Thymus (tissue), 11 donors: ENCODE measurements at regions not wholly inside any gene's neighbourhood (a gene's known extent, or its start where the extent isn't known, plus 50 kb on each side); places are given as distances from the start of the nearest gene placed in this dataset.
A peak's percentile ranks its signal among the peaks of the same experiment; 100 is the strongest.
"Not testable (repeated sequence)": the region's sequence is repeated elsewhere in the genome, so short reads cannot be mapped to it uniquely, and the experiment has no call there.

Source experiments
- DNase-seq, 9 donors: peaks; one replicate each; pipeline ENCODE4 v3.0.0-alpha.2; 2013; ENCODE audit warnings: low spot score in 9 of 9, low read depth in 6 of 9, missing footprints in 1 of 9
- H3K27ac ChIP-seq, 2 donors: one replicate each; pipeline ENCODE4 v1.5.1; 2013; ENCODE audit warnings: control low read depth in 1 of 2, low read depth in 1 of 2, low read length in 1 of 2, mild to moderate bottlenecking in 1 of 2, moderate library complexity in 1 of 2
- H3K27me3 ChIP-seq, 2 donors: one replicate each; pipeline ENCODE4 v1.5.1; 2013; ENCODE audit warnings: low read length in 1 of 2; ENCODE audit not compliant: control insufficient read depth in 2 of 2, insufficient read depth in 1 of 2
- H3K36me3 ChIP-seq, 2 donors: one replicate each; pipeline ENCODE4 v1.5.1; 2013; ENCODE audit warnings: low read length in 1 of 2, mild to moderate bottlenecking in 1 of 2, moderate library complexity in 1 of 2; ENCODE audit not compliant: control insufficient read depth in 2 of 2, insufficient read depth in 2 of 2
- H3K4me1 ChIP-seq, 2 donors: one replicate each; pipeline ENCODE4 v1.5.1; 2013; ENCODE audit warnings: low read length in 2 of 2; ENCODE audit not compliant: control insufficient read depth in 2 of 2, insufficient read depth in 2 of 2
- H3K4me3 ChIP-seq, 2 donors: one replicate each; pipeline ENCODE4 v1.5.1; 2013; ENCODE audit warnings: low read length in 2 of 2, control low read depth in 1 of 2, mild to moderate bottlenecking in 1 of 2
- H3K9me3 ChIP-seq, 2 donors: one replicate each; pipeline ENCODE4 v1.5.1; 2013; ENCODE audit warnings: low read length in 1 of 2, mild to moderate bottlenecking in 1 of 2; ENCODE audit not compliant: control insufficient read depth in 2 of 2, insufficient read depth in 1 of 2
- whole genome bisulfite sequencing: extraction: QIAGEN DNeasy Blood & Tissue Kit; methylation state at CpG from one replicate; pipeline ENCODE4 v1.1.7; 2013; 5-methylcytosine and 5-hydroxymethylcytosine counted together
- donor health status: healthy.

DNA sequence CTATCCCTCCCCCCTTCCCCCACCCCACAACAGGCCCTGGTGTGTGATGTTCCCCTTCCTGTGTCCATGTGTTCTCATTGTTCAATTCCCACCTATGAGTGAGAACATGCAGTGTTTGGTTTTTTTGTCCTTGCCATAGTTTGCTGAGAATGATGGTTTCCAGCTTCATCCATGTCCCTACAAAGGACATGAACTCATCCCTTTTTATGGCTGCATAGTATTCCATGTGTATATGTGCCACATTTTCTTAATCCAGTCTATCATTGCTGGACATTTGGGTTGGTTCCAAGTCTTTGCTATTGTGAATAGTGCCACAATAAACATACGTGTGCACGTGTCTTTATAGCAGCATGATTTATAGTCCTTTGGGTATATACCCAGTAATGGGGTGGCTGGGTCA lies 52.3 kb upstream of the MAN1A2 start:
- WGBS, result 93% methylated on average over 2 of the region's 2 CpGs
- H3K4me3 ChIP-seq, H3K27me3 ChIP-seq, H3K9me3 ChIP-seq, H3K4me1 ChIP-seq, H3K36me3 ChIP-seq, H3K27ac ChIP-seq, DNase-seq: not testable (repeated sequence)

DNA sequence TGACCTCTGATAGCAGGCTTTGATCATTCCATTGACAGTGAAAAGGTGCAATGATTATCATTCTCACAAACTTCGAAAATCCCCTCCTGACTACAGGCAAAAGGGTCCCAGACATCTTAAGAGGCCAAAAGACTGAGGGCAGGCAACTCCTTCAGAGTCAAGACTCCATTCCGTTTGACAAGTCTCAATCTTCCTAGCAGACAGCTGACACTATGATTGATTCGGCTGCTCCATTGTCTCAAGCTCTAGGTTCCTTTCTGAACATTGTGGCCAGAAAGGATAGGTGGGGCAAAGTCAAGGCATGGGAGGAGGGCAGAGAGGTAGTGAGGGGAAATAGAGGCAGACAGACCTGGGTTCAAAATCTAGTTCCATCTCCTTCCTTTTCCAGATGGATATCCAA lies 53.7 kb upstream of the MAN1A2 start:
- no peak overlapping the region for H3K4me3 ChIP-seq

GRCh38 chr1:117312453-117313138 lies 54.7 kb upstream of the MAN1A2 start:
- WGBS, result 67% methylated on average over 4 of the region's 4 CpGs
- H3K27ac ChIP-seq, result no peak overlapping the region
- H3K27me3 ChIP-seq, result no peaks in the 10 kb centered on the region
- H3K9me3 ChIP-seq, result no peaks in the 10 kb centered on the region
- no peaks in the 10 kb centered on the region for H3K36me3 ChIP-seq
- no peaks in the 10 kb centered on the region for H3K4me1 ChIP-seq
- DNase-seq, result peak in 1 of 9 donors; percentile 22
- H3K4me3 ChIP-seq, result no peak overlapping the region

More for the DNA sequence above, 53.7 kb upstream of the MAN1A2 start:
- Histone ChIP-seq H3K9me3 (no peaks in the 10 kb centered on the region), H3K27ac (no peak overlapping the region), H3K27me3 (no peaks in the 10 kb centered on the region), H3K4me1 (no peaks in the 10 kb centered on the region), H3K36me3 (no peaks in the 10 kb centered on the region)
- WGBS, result 95% methylated on average over 3 of the region's 3 CpGs
- DNase-seq, result no peak

DNA sequence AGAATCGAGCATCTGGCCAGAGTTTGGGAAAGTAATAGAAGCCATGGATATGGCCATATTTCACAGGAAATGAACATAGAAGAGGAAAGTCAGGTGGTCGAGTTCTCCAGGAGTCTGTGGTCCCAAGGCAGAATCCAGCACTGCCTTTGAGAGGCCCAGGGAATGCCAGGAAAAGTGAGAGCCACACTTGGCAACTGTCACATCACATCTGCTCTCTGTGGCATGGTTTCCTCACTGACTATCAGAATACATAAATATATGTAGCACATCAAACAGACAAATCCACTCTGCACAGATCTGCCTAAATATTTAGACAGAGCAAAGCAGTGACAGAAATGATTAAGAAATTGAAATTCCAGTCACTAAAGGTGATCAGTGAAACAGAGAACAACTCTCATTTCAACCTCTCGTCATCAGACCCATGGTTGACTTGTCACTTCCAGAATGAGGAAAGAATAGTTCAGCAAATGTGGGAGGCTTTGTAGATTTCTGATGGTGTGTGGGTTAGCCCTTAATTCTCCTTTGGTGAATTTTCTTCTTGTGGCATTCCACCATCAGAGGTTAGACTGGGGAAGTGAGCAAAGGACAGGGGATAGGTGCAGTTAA lies 58.8 kb upstream of the MAN1A2 start:
- no peaks in the 10 kb centered on the region for H3K27me3 ChIP-seq
- H3K9me3 ChIP-seq, result no peaks in the 10 kb centered on the region
- H3K36me3 ChIP-seq, result no peaks in the 10 kb centered on the region
- H3K27ac ChIP-seq, result no peak overlapping the region
- H3K4me3 ChIP-seq, result no peak overlapping the region
- DNase-seq, result no peak
- H3K4me1 ChIP-seq, result no peaks in the 10 kb centered on the region
- 85% methylated on average over 3 of the region's 3 CpGs for WGBS

DNA sequence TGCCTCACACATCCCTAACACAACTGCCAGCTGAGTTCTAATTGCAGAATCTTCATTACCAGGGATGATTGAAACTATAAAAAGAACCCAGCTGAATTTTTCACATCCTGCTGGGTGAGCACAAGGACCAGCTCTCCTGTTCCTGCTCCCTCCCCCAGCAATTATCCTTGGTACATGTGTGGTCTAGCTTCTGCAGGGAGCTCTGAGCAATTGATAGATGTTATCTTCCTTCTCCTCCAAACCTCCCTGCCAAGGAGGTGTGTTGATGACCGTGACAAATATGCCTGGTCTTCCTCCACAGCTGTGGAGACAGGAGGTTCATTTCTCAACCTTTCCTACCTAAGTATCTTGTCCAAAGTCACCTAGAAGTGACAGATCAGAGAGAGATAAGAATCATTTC lies 65.3 kb upstream of the MAN1A2 start:
- no peaks in the 10 kb centered on the region for H3K4me1 ChIP-seq
- no peaks in the 10 kb centered on the region for H3K36me3 ChIP-seq
- no peaks in the 10 kb centered on the region for H3K27me3 ChIP-seq
- no peak overlapping the region for H3K27ac ChIP-seq
- no peak for DNase-seq
- WGBS, result 84% methylated on average over 1 of the region's 1 CpG
- no peak overlapping the region for H3K4me3 ChIP-seq
- H3K9me3 ChIP-seq, result no peaks in the 10 kb centered on the region

GRCh38 chr1:117300183-117300582 lies 67.1 kb upstream of the MAN1A2 start:
- over 99% methylated on average over 6 of the region's 6 CpGs for WGBS
- not testable (repeated sequence) for DNase-seq, H3K4me1 ChIP-seq, H3K36me3 ChIP-seq, H3K9me3 ChIP-seq, H3K4me3 ChIP-seq, H3K27me3 ChIP-seq, H3K27ac ChIP-seq

DNA sequence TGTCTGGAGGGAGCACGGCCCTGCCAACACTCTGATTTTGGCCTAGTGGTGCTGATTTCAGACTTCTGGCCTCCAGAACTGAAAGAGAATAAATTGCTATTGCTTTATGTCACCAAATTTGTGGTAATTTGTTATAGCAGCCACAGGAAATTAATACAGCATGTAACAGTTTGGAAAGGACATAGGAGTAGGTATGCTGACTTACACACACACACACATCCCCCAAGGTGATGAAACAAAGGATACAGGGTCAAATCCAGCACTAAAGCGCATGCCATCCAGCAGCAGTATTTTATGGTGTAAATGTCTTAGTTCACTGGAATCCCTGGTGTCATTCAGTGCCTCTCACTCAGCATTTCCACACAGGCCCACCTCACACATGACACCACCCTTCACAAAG lies 72.2 kb upstream of the MAN1A2 start:
- Histone ChIP-seq H3K4me1 (no peaks in the 10 kb centered on the region), H3K4me3 (no peak overlapping the region), H3K36me3 (no peaks in the 10 kb centered on the region), H3K27ac (no peak overlapping the region), H3K9me3 (no peaks in the 10 kb centered on the region), H3K27me3 (no peaks in the 10 kb centered on the region)
- DNase-seq, result no peak
- 74% methylated on average over 2 of the region's 2 CpGs for WGBS

DNA sequence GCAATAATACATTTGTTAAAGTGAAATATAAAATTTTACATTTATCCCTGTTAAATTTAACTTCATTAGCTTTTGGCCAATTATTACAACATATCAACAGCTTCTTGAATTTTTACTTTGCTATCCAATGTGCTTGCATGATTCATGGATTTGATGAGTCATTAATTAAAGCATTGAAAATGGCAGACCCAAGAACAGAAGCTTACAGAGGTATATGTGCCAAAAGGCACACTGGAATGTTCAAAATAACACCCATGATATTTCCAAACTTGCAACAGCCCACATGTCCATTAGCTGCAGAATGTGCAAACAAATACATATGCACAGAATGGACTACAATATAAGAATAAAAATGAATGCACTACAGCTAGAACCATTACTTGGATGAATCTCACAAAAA lies 76.4 kb upstream of the MAN1A2 start:
- no peaks in the 10 kb centered on the region for H3K9me3 ChIP-seq
- H3K4me1 ChIP-seq, result no peaks in the 10 kb centered on the region
- no peak overlapping the region for H3K27ac ChIP-seq
- no peaks in the 10 kb centered on the region for H3K36me3 ChIP-seq
- no peak overlapping the region for H3K4me3 ChIP-seq
- DNase-seq, result no peak
- H3K27me3 ChIP-seq, result no peaks in the 10 kb centered on the region

- H3K4me3 ChIP-seq, result no peak overlapping the region
- no peak overlapping the region for H3K27ac ChIP-seq
- H3K4me1 ChIP-seq, result no peaks in the 10 kb centered on the region
- no peaks in the 10 kb centered on the region for H3K36me3 ChIP-seq
- WGBS, result 91% methylated on average over 3 of the region's 3 CpGs
- no peaks in the 10 kb centered on the region for H3K9me3 ChIP-seq
- H3K27me3 ChIP-seq, result no peaks in the 10 kb centered on the region
- no peak for DNase-seq
These were observed 77.9 kb upstream of the MAN1A2 start for GRCh38 chr1:117289316-117289870.
